ENCODE measurements at regions not wholly inside any gene's neighbourhood (a gene's known extent, or its start where the extent isn't known, plus 50 kb on each side); places are given as distances from the start of the nearest gene placed in this dataset.

DNA sequence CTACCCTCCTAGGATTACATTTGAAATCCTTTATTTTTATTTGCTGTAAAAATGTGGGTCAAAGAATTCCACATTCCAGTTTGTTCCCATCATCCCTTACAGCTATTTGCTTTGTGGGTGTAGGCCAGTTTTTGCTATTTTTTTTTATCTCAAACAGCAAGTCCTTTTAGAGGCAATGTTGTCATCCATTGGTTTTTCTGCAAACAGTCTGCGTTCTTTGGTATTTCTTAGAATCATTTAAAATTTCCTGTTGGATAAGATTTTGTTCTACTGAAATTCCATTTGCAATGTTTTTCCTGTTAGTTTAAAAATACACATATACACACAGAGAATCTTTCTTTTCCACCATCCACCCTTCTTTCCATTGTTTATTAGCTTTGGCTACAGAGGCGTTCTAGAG, 53.3 kb upstream of the STK38L start:
- TF ChIP-seq CTCF (IDR thresholded peaks at IDR 0.05; ENCODE audit: borderline replicate concordance, control extremely low read depth, extremely low read depth, insufficient read depth, missing control alignments), result no peak
- in situ Hi-C loops (cut with MboI; ENCODE audit: low sequenced_read_pairs, unreplicated experiment), result no loop called here

GRCh38 chr12:27191531-27191930, 52.6 kb upstream of the STK38L start:
- no peak for TF ChIP-seq CTCF (IDR thresholded peaks at IDR 0.05; ENCODE audit: borderline replicate concordance, control extremely low read depth, extremely low read depth, insufficient read depth, missing control alignments)
- in situ Hi-C loops (cut with MboI; ENCODE audit: low sequenced_read_pairs, unreplicated experiment), result no loop called here
- DNase-seq (ENCODE audit: low spot score), result no peak

More for the DNA sequence above, 53.3 kb upstream of the STK38L start:
- DNase-seq (ENCODE audit: low spot score), result no peak

GRCh38 chr12:27192118-27192802, 51.8 kb upstream of the STK38L start:
- no peak for TF ChIP-seq CTCF (IDR thresholded peaks at IDR 0.05; ENCODE audit: borderline replicate concordance, control extremely low read depth, extremely low read depth, insufficient read depth, missing control alignments)
- DNase-seq (ENCODE audit: low spot score), result no peak
- in situ Hi-C loops (cut with MboI; ENCODE audit: low sequenced_read_pairs, unreplicated experiment), result no loop called here

- DNase-seq (ENCODE audit: low spot score), result no peak
- in situ Hi-C loops (cut with MboI; ENCODE audit: low sequenced_read_pairs, unreplicated experiment), result no loop called here
- TF ChIP-seq CTCF (IDR thresholded peaks at IDR 0.05; ENCODE audit: borderline replicate concordance, control extremely low read depth, extremely low read depth, insufficient read depth, missing control alignments), result no peak
Measured at GRCh38 chr12:27193106-27193505, 51.0 kb upstream of the STK38L start.

GRCh38 chr12:27193854-27194544, 50.1 kb upstream of the STK38L start:
- DNase-seq (ENCODE audit: low spot score), result no peak
- in situ Hi-C loops (cut with MboI; ENCODE audit: low sequenced_read_pairs, unreplicated experiment), result no loop called here
- TF ChIP-seq CTCF (IDR thresholded peaks at IDR 0.05; ENCODE audit: borderline replicate concordance, control extremely low read depth, extremely low read depth, insufficient read depth, missing control alignments), result no peak

All from GM13976 (cell line).